C4-2B (cell line): ENCODE measurements at regions not wholly inside any gene's neighbourhood (a gene's known extent, or its start where the extent isn't known, plus 50 kb on each side); places are given as distances from the start of the nearest gene placed in this dataset.

Experiments
- H3K27ac ChIP-seq: fragments of 450-650 bp; 2 replicates; pipeline ENCODE4 v1.5.1; 2017
- CTCF ChIP-seq: fragments of 450-650 bp; conservative IDR thresholded peaks from 2 replicates; pipeline ENCODE4 v1.5.1; 2017; ENCODE audit warnings: mild to moderate bottlenecking
- ZFX ChIP-seq: fragments of 450-650 bp; IDR thresholded peaks from 2 replicates; pipeline ENCODE4 v1.6.1; 2017

GRCh38 chr2:239526666-239527415, 126.0 kb upstream of the HDAC4 start:
- TF ChIP-seq CTCF (no peak), ZFX (no peak)
- no peak overlapping the region for H3K27ac ChIP-seq

GRCh38 chr2:239526038-239526437, 125.2 kb upstream of the HDAC4 start:
- TF ChIP-seq ZFX (no peak), CTCF (no peak)
- H3K27ac ChIP-seq = no peak overlapping the region

- TF ChIP-seq ZFX (no peak), CTCF (no peak)
- no peak overlapping the region for H3K27ac ChIP-seq
Observed at GRCh38 chr2:239523954-239524330, 123.1 kb upstream of the HDAC4 start.

- TF ChIP-seq ZFX (no peak), CTCF (no peak)
- H3K27ac ChIP-seq = no peak overlapping the region
Observed at GRCh38 chr2:239523147-239523953, 122.5 kb upstream of the HDAC4 start.

- TF ChIP-seq CTCF = no peak
- TF ChIP-seq ZFX = no peak
- no peak overlapping the region for H3K27ac ChIP-seq
Observed at GRCh38 chr2:239522740-239523119, 121.9 kb upstream of the HDAC4 start.

GRCh38 chr2:239522002-239522739, 121.4 kb upstream of the HDAC4 start:
- H3K27ac ChIP-seq = no peak overlapping the region
- TF ChIP-seq CTCF = no peak
- no peak for TF ChIP-seq ZFX

GRCh38 chr2:239521518-239521815, 120.6 kb upstream of the HDAC4 start:
- TF ChIP-seq CTCF (no peak), ZFX (no peak)
- H3K27ac ChIP-seq = no peak overlapping the region
